ENCODE measurements at regions not wholly inside any gene's neighbourhood (a gene's known extent, or its start where the extent isn't known, plus 50 kb on each side); places are given as distances from the start of the nearest gene placed in this dataset.

- H3K27ac ChIP-seq (ENCODE audit: low read depth, low read length): no peak overlapping the region
Observed at GRCh38 chr15:26081758-26082220, 218.7 kb upstream of the ATP10A start.

GRCh38 chr15:26075770-26076169 is 212.6 kb upstream of the ATP10A start:
- Histone ChIP-seq H3K4me3 (ENCODE audit: low read depth, low read length) (no peak overlapping the region), H3K9me3 (ENCODE audit: control insufficient read depth, insufficient read depth, low read length) (no peaks in the 10 kb centered on the region), H3K27ac (ENCODE audit: low read depth, low read length) (no peak overlapping the region), H3K27me3 (ENCODE audit: control insufficient read depth, insufficient read depth, low read length) (peaks cover 4% of the 10 kb centered on the region)
- no peak for TF ChIP-seq CTCF (IDR thresholded peaks at IDR 0.05; ENCODE audit: low read depth, low read length)
- POLR2A ChIA-PET: no interaction called here
- no peak for DNase-seq (ENCODE audit: low read depth, low spot score)
- CTCF ChIA-PET: interaction anchor here (1.2 to 1.4 kb wide), 2 partner anchors 142 to 567 kb away, joined by 3 to 4 read pairs; no protein-coding TSS in a partner anchor

More at GRCh38 chr15:26081758-26082220, 218.7 kb upstream of the ATP10A start:
- Histone ChIP-seq H3K9me3 (ENCODE audit: control insufficient read depth, insufficient read depth, low read length) (no peaks in the 10 kb centered on the region; the same call in 1 of the 2 replicates), H3K4me3 (ENCODE audit: low read depth, low read length) (no peak overlapping the region), H3K27me3 (ENCODE audit: control insufficient read depth, insufficient read depth, low read length) (peaks cover 4% of the 10 kb centered on the region)
- CTCF ChIA-PET: interaction anchor here (0.9 kb wide), 1 partner anchor 13 kb away, joined by 3 read pairs; no protein-coding TSS in a partner anchor
- POLR2A ChIA-PET: no interaction called here
- no peak for TF ChIP-seq CTCF (IDR thresholded peaks at IDR 0.05; ENCODE audit: low read depth, low read length)
- no peak for DNase-seq (ENCODE audit: low read depth, low spot score)

- no peak overlapping the region for H3K4me3 ChIP-seq (ENCODE audit: low read depth, low read length)
- no peak for TF ChIP-seq CTCF (IDR thresholded peaks at IDR 0.05; ENCODE audit: low read depth, low read length)
- ChIA-PET CTCF (no interaction called here), POLR2A (no interaction called here)
- DNase-seq (ENCODE audit: low read depth, low spot score): no peak
- no peaks in the 10 kb centered on the region for H3K9me3 ChIP-seq (ENCODE audit: control insufficient read depth, insufficient read depth, low read length)
- no peak overlapping the region for H3K27ac ChIP-seq (ENCODE audit: low read depth, low read length)
- H3K27me3 ChIP-seq (ENCODE audit: control insufficient read depth, insufficient read depth, low read length): peaks cover 5% of the 10 kb centered on the region
Observed at GRCh38 chr15:26073430-26074333, 210.6 kb upstream of the ATP10A start.

- Histone ChIP-seq H3K4me3 (ENCODE audit: low read depth, low read length) (no peak overlapping the region), H3K9me3 (ENCODE audit: control insufficient read depth, insufficient read depth, low read length) (no peaks in the 10 kb centered on the region), H3K27ac (ENCODE audit: low read depth, low read length) (no peak overlapping the region), H3K27me3 (ENCODE audit: control insufficient read depth, insufficient read depth, low read length) (peaks cover 5% of the 10 kb centered on the region)
- no peak for TF ChIP-seq CTCF (IDR thresholded peaks at IDR 0.05; ENCODE audit: low read depth, low read length)
- DNase-seq (ENCODE audit: low read depth, low spot score): no peak
- ChIA-PET POLR2A (interaction anchor here (0.5 kb wide), 1 partner anchor 102 kb away, joined by 3 read pairs; no protein-coding TSS in a partner anchor), CTCF (no interaction called here)
Observed at GRCh38 chr15:26070095-26070532, 207.0 kb upstream of the ATP10A start.

- Histone ChIP-seq H3K27me3 (ENCODE audit: control insufficient read depth, insufficient read depth, low read length) (peaks cover 5% of the 10 kb centered on the region), H3K9me3 (ENCODE audit: control insufficient read depth, insufficient read depth, low read length) (no peaks in the 10 kb centered on the region), H3K4me3 (ENCODE audit: low read depth, low read length) (no peak overlapping the region), H3K27ac (ENCODE audit: low read depth, low read length) (no peak overlapping the region)
- ChIA-PET CTCF (no interaction called here), POLR2A (no interaction called here)
- no peak for DNase-seq (ENCODE audit: low read depth, low spot score)
- TF ChIP-seq CTCF (IDR thresholded peaks at IDR 0.05; ENCODE audit: low read depth, low read length): no peak
Observed at GRCh38 chr15:26069231-26069641, 206.1 kb upstream of the ATP10A start.
